Loucy (cell line): ENCODE measurements at regions not wholly inside any gene's neighbourhood (a gene's known extent, or its start where the extent isn't known, plus 50 kb on each side); places are given as distances from the start of the nearest gene placed in this dataset.

ENCODE experiments used
- H2AFZ ChIP-seq: fragments of 200-600 bp; sonication (generic); 2 replicates; pipeline ENCODE4 v1.6.0; 2016; ENCODE audit warnings: antibody characterized with exemption, mild to moderate bottlenecking, low read length, moderate library complexity
- H3F3A ChIP-seq: fragments of 200-600 bp; 2 replicates; pipeline ENCODE4 v1.6.0; 2016; ENCODE audit warnings: antibody characterized with exemption, low read depth, mild to moderate bottlenecking
- H3K27me3 ChIP-seq: fragments of 200-600 bp; sonication (generic); 2 replicates; pipeline ENCODE4 v1.6.1; 2014; ENCODE audit warnings: low read length, mild to moderate bottlenecking; ENCODE audit not compliant: insufficient read depth, poor library complexity, severe bottlenecking
- H3K36me3 ChIP-seq: fragments of 200-600 bp; sonication (generic); 2 replicates; pipeline ENCODE4 v1.6.1; 2016; ENCODE audit warnings: low read length; ENCODE audit not compliant: insufficient read depth
- H3K4me1 ChIP-seq: fragments of 200-600 bp; sonication (generic); 2 replicates; pipeline ENCODE4 v1.5.1; 2014; ENCODE audit warnings: low read length, mild to moderate bottlenecking; ENCODE audit not compliant: insufficient read depth, poor library complexity, severe bottlenecking
- H3K4me2 ChIP-seq: fragments of 200-600 bp; sonication (generic); 2 replicates; pipeline ENCODE4 v1.6.0; 2014; ENCODE audit warnings: antibody characterized with exemption, low read length, low read depth, mild to moderate bottlenecking; ENCODE audit not compliant: poor library complexity, severe bottlenecking
- H3K4me3 ChIP-seq: fragments of 200-600 bp; sonication (generic); 2 replicates; pipeline ENCODE4 v1.5.1; 2014; ENCODE audit warnings: low read length, mild to moderate bottlenecking, mixed read lengths; ENCODE audit not compliant: poor library complexity, severe bottlenecking
- H3K79me2 ChIP-seq: fragments of 200-600 bp; sonication (generic); 2 replicates; pipeline ENCODE4 v1.6.1; 2014; ENCODE audit warnings: low read length; ENCODE audit not compliant: insufficient read depth
- H3K9ac ChIP-seq: fragments of 200-600 bp; sonication (generic); 2 replicates; pipeline ENCODE4 v1.6.0; 2014; ENCODE audit warnings: mild to moderate bottlenecking, low read depth, low read length, moderate library complexity; ENCODE audit not compliant: poor library complexity, severe bottlenecking
- H3K9me2 ChIP-seq: fragments of 200-600 bp; sonication (generic); replicated peaks from 2 replicates; pipeline ENCODE4 v1.6.1; 2016; ENCODE audit warnings: low read depth, low read length, mixed read lengths
- H3K9me3 ChIP-seq: fragments of 200-600 bp; sonication (generic); 2 replicates; pipeline ENCODE4 v1.6.1; 2014; ENCODE audit warnings: mild to moderate bottlenecking, antibody characterized with exemption, low read length, low read depth; ENCODE audit not compliant: insufficient read depth
- H4K20me1 ChIP-seq: fragments of 200-600 bp; sonication (generic); 2 replicates; pipeline ENCODE4 v1.6.0; 2014; ENCODE audit warnings: antibody characterized with exemption, low read length, mild to moderate bottlenecking; ENCODE audit not compliant: insufficient read depth, poor library complexity, severe bottlenecking
- CTCF ChIP-seq: fragments of 200-600 bp; sonication (generic); conservative IDR thresholded peaks from 2 replicates; pipeline ENCODE4 v1.5.1; 2014; ENCODE audit warnings: mild to moderate bottlenecking, antibody characterized with exemption, low read length
- EZH2phosphoT487 ChIP-seq: fragments of 200-600 bp; IDR thresholded peaks from 2 replicates; pipeline ENCODE4 v1.6.1; 2018; ENCODE audit warnings: antibody characterized with exemption, mild to moderate bottlenecking, moderate library complexity, borderline replicate concordance

GRCh38 chr4:55018521-55018920 is 106.9 kb downstream of the KDR start:
- Histone ChIP-seq H2AFZ (0 out of 2 replicates have a peak overlapping the region, but pooled peaks have one; percentile 53), H3K36me3 (no peaks in the 10 kb centered on the region), H3K9me3 (no peaks in the 10 kb centered on the region), H3K4me1 (peaks cover 10% of the 10 kb centered on the region), H3K79me2 (no peaks in the 10 kb centered on the region), H3K9ac (no peak overlapping the region), H3K9me2 (no peaks in the 10 kb centered on the region), H3K4me3 (no peak overlapping the region), H3K4me2 (no peak overlapping the region), H3K27me3 (no peaks in the 10 kb centered on the region), H4K20me1 (no peaks in the 10 kb centered on the region), H3F3A (no peaks in the 10 kb centered on the region)
- TF ChIP-seq CTCF = no peak

GRCh38 chr4:55017406-55017805 is 108.0 kb downstream of the KDR start:
- H3K9ac ChIP-seq = no peak overlapping the region
- H2AFZ ChIP-seq = 0 out of 2 replicates have a peak overlapping the region, but pooled peaks have one; percentile 13
- H3K27me3 ChIP-seq = no peaks in the 10 kb centered on the region
- H3K4me2 ChIP-seq = no peak overlapping the region
- no peaks in the 10 kb centered on the region for H3K9me3 ChIP-seq
- H3K36me3 ChIP-seq = no peaks in the 10 kb centered on the region
- no peaks in the 10 kb centered on the region for H3F3A ChIP-seq
- H4K20me1 ChIP-seq = no peaks in the 10 kb centered on the region
- H3K79me2 ChIP-seq = no peaks in the 10 kb centered on the region
- no peak for TF ChIP-seq CTCF
- TF ChIP-seq EZH2phosphoT487 = no peak
- H3K4me3 ChIP-seq = no peak overlapping the region
- H3K9me2 ChIP-seq = no peaks in the 10 kb centered on the region
- H3K4me1 ChIP-seq = peaks cover 10% of the 10 kb centered on the region

- Histone ChIP-seq H3K9me3 (no peaks in the 10 kb centered on the region), H3K27me3 (no peaks in the 10 kb centered on the region), H3K9ac (no peak overlapping the region), H2AFZ (peak overlapping the region; percentile 79), H3K4me1 (peaks cover 10% of the 10 kb centered on the region), H3K36me3 (no peaks in the 10 kb centered on the region), H3F3A (no peaks in the 10 kb centered on the region), H3K9me2 (no peaks in the 10 kb centered on the region), H3K4me2 (no peak overlapping the region), H4K20me1 (no peaks in the 10 kb centered on the region), H3K79me2 (no peaks in the 10 kb centered on the region), H3K4me3 (no peak overlapping the region)
- TF ChIP-seq CTCF (no peak), EZH2phosphoT487 (no peak)
Observed at GRCh38 chr4:55016131-55016530, 109.3 kb downstream of the KDR start.
